Uterus (tissue), 3 donors: ENCODE measurements at regions not wholly inside any gene's neighbourhood (a gene's known extent, or its start where the extent isn't known, plus 50 kb on each side); places are given as distances from the start of the nearest gene placed in this dataset.

ENCODE experiments used
- DNase-seq, 2 donors: peaks; one replicate each; pipeline ENCODE4 v3.0.0-alpha.2; 2019 to 2020
- H3K27ac ChIP-seq, 2 donors: fragments of 200-600 bp; sonication (generic); 1 replicate in 1 of 2; 2 replicates in 1 of 2; pipeline ENCODE4 v1.5.1; 2016 to 2018
- H3K27me3 ChIP-seq, 2 donors: fragments of 200-600 bp; sonication (generic); one replicate each; pipeline ENCODE4 v1.5.1; 2018 to 2019; ENCODE audit warnings: control low read depth in 1 of 2
- H3K36me3 ChIP-seq, 2 donors: fragments of 200-600 bp; sonication (generic); one replicate each; pipeline ENCODE4 v1.5.1; 2019; ENCODE audit warnings: control low read depth in 1 of 2
- H3K4me1 ChIP-seq, 2 donors: fragments of 200-600 bp; sonication (generic); one replicate each; pipeline ENCODE4 v1.5.1; 2018 to 2019; ENCODE audit warnings: control low read depth in 1 of 2
- H3K4me3 ChIP-seq, 2 donors: fragments of 200-600 bp; sonication (generic); 1 replicate in 1 of 2; 2 replicates in 1 of 2; pipeline ENCODE4 v1.5.1; 2018 to 2019; ENCODE audit warnings: mild to moderate bottlenecking in 1 of 2
- H3K9me3 ChIP-seq, 2 donors: fragments of 200-600 bp; sonication (generic); one replicate each; pipeline ENCODE4 v1.5.1; 2019; ENCODE audit warnings: control low read depth in 1 of 2
- POLR2A ChIP-seq, 2 donors: fragments of 450-650 bp; IDR thresholded peaks; one replicate each; pipeline ENCODE4 v1.6.1; 2016; ENCODE audit warnings: antibody characterized with exemption in 2 of 2, mild to moderate bottlenecking in 1 of 2, moderate library complexity in 1 of 2
- intact Hi-C: fragments of 100-400 bp; cut with DNase I; formaldehyde crosslinking; loops from one replicate; pipeline ENCODE4 v1.15.1; 2023; ENCODE audit warnings: low total_unique reads
- TF ChIP-seq, protein P1 (sequence below), 4 experiments: fragments of 200-600 bp in 2 of 4; fragments of 450-650 bp in 2 of 4; sonication (generic) in 2 of 4; IDR thresholded peaks; one replicate each; pipeline ENCODE4 v1.5.1; 2016 to 2019; ENCODE audit warnings: antibody characterized with exemption in 4 of 4, mild to moderate bottlenecking in 2 of 4, moderate library complexity in 1 of 4
- donor health status: DM: yes; HTN: yes; CAD: no.

DNA sequence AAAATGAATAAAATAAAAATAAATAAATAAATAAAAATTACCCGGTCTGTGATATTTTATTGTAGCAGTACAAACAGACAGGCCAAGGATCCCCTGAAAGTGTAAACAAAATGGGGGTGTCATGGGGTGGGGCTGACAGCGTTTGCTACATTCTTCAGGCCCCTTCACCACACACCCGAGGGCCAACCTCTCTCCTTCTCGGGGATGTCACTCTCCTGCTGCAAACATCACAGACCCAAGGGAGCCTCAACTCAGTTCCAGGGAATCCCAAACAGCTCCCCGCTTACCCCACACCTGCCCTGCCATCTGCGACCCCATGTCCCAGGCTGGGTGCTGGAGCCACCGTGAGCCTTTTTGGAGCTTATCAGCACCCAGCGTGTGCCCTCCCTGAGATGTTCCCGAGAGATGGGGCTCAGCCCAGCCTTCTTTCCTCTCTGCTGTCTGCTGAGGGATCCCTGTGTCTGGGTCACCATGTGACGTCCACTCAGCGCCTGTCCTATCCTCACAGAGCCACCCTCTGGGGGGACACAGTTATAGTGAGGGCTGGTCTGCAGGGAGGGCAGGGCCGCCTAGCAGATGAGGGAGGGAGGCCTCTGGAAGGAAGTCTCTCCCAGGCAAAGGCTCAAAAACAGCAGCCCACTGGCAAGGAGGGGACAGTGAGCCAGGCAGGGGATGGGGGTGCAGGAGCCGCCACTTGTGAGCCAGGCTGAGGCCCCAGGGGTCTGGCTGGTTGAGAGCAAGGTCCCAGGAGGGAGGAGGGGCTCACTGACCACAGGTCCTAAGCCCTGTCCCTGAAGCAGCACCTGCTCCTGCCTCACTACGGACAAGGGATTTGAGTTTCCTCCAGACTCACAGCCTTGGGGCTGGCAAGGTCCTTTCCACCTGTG is 1041.6 kb downstream of the BRD1 start:
- Histone ChIP-seq H3K9me3 (no peaks in the 10 kb centered on the region), H3K4me1 (no peaks in the 10 kb centered on the region), H3K4me3 (no peak overlapping the region), H3K36me3 (no peaks in the 10 kb centered on the region), H3K27me3 (no peaks in the 10 kb centered on the region), H3K27ac (no peak overlapping the region)
- intact Hi-C loops, result no loop called here
- DNase-seq, result no peak
- no peak for TF ChIP-seq POLR2A (IDR thresholded peaks at IDR 0.05)
- TF ChIP-seq, protein P1, sequence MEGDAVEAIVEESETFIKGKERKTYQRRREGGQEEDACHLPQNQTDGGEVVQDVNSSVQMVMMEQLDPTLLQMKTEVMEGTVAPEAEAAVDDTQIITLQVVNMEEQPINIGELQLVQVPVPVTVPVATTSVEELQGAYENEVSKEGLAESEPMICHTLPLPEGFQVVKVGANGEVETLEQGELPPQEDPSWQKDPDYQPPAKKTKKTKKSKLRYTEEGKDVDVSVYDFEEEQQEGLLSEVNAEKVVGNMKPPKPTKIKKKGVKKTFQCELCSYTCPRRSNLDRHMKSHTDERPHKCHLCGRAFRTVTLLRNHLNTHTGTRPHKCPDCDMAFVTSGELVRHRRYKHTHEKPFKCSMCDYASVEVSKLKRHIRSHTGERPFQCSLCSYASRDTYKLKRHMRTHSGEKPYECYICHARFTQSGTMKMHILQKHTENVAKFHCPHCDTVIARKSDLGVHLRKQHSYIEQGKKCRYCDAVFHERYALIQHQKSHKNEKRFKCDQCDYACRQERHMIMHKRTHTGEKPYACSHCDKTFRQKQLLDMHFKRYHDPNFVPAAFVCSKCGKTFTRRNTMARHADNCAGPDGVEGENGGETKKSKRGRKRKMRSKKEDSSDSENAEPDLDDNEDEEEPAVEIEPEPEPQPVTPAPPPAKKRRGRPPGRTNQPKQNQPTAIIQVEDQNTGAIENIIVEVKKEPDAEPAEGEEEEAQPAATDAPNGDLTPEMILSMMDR (IDR thresholded peaks at IDR 0.05), result no peak

DNA sequence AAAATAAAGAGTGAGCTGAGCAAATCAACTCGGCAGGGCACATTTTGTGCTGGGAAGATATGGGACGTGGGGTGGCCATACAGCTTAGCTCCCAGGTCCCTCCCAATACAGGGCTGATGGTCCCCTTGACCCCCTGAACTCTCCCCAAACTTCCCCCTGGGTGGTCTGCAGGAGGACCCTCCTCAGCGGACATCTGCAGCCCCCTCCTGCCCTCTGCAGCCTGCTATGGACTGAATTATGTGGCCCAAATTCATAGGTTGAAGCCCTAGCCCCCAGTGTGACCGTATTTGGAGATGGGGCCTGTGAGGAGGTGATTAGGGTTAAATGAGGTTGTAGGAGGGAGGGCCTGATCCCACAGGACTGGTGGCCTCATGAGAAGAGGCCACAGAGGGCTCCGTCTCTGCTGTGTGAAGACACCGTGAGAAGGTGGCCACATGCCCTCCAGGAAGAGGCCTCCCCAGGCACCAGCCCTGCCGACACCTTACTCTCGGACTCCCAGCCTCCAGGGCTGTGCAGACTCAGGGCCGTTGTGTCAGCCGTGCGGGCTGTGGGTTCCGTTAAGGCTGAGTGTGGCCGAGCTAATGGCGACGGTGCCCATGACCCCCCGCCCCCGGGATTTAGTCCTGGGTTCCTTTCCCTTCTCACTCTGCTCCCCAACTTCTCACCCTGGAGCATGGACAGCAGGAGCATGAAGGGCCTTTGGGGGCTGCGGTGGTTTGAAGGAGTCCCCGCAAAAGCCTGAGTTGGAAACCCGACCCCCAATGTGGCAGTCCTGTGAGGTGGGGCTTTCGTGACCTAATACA is 1042.8 kb downstream of the BRD1 start:
- DNase-seq, result no peak
- no peak overlapping the region for H3K4me3 ChIP-seq
- H3K9me3 ChIP-seq, result no peaks in the 10 kb centered on the region
- TF ChIP-seq POLR2A (IDR thresholded peaks at IDR 0.05), result no peak
- TF ChIP-seq, protein P1 (IDR thresholded peaks at IDR 0.05), result no peak
- H3K36me3 ChIP-seq, result no peaks in the 10 kb centered on the region
- H3K27ac ChIP-seq, result no peak overlapping the region
- intact Hi-C loops, result no loop called here
- H3K4me1 ChIP-seq, result no peaks in the 10 kb centered on the region
- no peaks in the 10 kb centered on the region for H3K27me3 ChIP-seq

DNA sequence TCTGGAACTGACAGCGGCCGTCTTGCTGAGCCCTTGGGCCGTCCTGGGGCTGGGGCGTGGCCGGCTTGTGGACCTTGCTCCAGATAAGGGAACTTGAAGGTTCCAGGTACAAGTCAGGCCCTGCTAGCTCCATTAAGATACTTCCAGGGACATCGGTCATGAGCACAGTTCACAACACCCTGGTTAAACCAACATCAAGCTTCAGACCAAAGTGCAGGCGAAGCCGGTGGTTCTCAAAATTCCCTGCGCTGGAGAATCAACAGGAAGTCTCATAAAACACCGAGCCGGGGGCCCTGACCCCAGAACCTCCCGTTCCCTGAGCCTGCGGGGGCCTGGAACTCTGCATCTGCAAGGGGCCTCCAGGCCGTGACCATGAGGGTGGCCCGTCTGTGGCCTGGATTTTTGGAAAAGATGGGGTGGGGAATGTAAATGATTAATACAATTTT is 1043.8 kb downstream of the BRD1 start:
- intact Hi-C loops, result no loop called here
- Histone ChIP-seq H3K4me3 (no peak overlapping the region), H3K9me3 (no peaks in the 10 kb centered on the region), H3K36me3 (no peaks in the 10 kb centered on the region), H3K27ac (no peak overlapping the region), H3K4me1 (no peaks in the 10 kb centered on the region), H3K27me3 (no peaks in the 10 kb centered on the region)
- TF ChIP-seq, protein P1 (IDR thresholded peaks at IDR 0.05), result no peak
- TF ChIP-seq POLR2A (IDR thresholded peaks at IDR 0.05), result no peak
- DNase-seq, result no peak

DNA sequence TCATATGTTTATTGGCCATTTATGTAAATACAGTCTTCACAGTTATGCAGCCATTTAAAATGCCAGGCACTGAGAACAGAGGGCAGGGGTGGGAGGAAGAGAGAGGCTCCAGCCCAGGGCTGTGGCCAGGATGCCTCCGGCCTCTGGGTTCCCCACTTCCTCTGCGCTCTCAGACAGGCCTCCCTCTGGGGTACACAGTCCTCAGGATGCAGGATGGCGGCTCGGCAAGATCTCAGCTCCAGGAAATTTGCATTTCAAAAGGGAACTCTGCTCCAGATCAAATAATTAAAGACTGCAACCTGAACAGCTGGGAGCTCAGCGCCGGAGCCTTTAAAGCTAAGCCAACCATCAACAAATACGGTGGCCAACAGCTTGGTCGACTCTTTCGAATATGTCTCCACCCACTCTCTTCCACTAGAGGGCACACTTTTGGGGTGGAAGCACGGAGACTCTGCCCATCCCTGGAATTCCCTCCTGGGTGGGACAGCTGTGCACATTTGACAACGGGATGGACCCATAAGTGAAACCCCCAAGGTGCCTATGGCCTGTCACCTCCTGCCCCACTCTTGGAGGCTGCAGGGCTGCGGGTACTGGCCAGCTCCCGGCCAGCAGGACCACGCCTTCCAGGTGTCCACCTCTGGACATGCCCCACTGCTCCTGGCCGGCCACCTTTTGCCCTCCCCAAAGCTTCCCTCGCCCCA is 1044.7 kb downstream of the BRD1 start:
- Histone ChIP-seq H3K27me3 (no peaks in the 10 kb centered on the region), H3K4me3 (no peak overlapping the region), H3K27ac (no peak overlapping the region), H3K4me1 (no peaks in the 10 kb centered on the region), H3K9me3 (no peaks in the 10 kb centered on the region), H3K36me3 (no peaks in the 10 kb centered on the region)
- no peak for TF ChIP-seq POLR2A (IDR thresholded peaks at IDR 0.05)
- TF ChIP-seq, protein P1 (IDR thresholded peaks at IDR 0.05), result no peak
- DNase-seq, result no peak
- intact Hi-C loops, result no loop called here
